Panc1 (cell line): ENCODE measurements at regions not wholly inside any gene's neighbourhood (a gene's known extent, or its start where the extent isn't known, plus 50 kb on each side); places are given as distances from the start of the nearest gene placed in this dataset.

Experiments
- ATAC-seq: fragments of 200-7000 bp; cut with Tn5 transposase; 2 replicates; pipeline ENCODE4 v1.9.1; 2020; ENCODE audit warnings: mild to moderate bottlenecking, moderate library complexity
- BruUV-seq: library from RNA; stranded (reverse); fragments of 400-500 nt; replicated peaks from 2 replicates; lab custom pipeline; 2021; lab: Mats Ljungman, UMichigan
- CTCF ChIA-PET: fragments of 300-600 bp; sonication (Branson Sonifier 250); formaldehyde crosslinking; loops from one replicate; lab custom pipeline; 2022; ENCODE audit warnings: antibody characterized with exemption; lab: Charles Lee
- POLR2A ChIA-PET: fragments of 300-600 bp; sonication (Branson Sonifier 250); formaldehyde crosslinking; loops from one replicate; lab custom pipeline; 2022; ENCODE audit warnings: antibody characterized with exemption; lab: Charles Lee
- DNase-seq: peaks from one replicate; pipeline ENCODE4 v3.0.0-alpha.2; 2010; ENCODE audit warnings: low read depth, low spot score
- H3K27ac ChIP-seq: 2 replicates; pipeline ENCODE4 v1.5.1; 2011; ENCODE audit warnings: mild to moderate bottlenecking, low read length, inconsistent platforms
- H3K27me3 ChIP-seq: fragments of 200-500 bp; sonication (Bioruptor generic); 2 replicates; pipeline ENCODE4 v1.6.0; 2014; ENCODE audit warnings: low read length, inconsistent platforms; ENCODE audit not compliant: control insufficient read depth, insufficient read depth
- H3K36me3 ChIP-seq: fragments of 200-500 bp; sonication (Bioruptor generic); 2 replicates; pipeline ENCODE4 v1.5.1; 2014; ENCODE audit warnings: inconsistent platforms, mild to moderate bottlenecking, low read length, moderate library complexity; ENCODE audit not compliant: control insufficient read depth, insufficient read depth
- H3K4me1 ChIP-seq: 2 replicates; pipeline ENCODE4 v1.5.1; 2011; ENCODE audit warnings: inconsistent platforms, mild to moderate bottlenecking, low read length, moderate library complexity; ENCODE audit not compliant: control insufficient read depth, insufficient read depth
- H3K4me3 ChIP-seq, 2 experiments: 2 replicates each; pipeline ENCODE4 v1.5.1; 2011 to 2012; ENCODE audit warnings: low read depth in 2 of 2, low read length in 2 of 2, mild to moderate bottlenecking in 2 of 2, inconsistent platforms in 1 of 2, moderate library complexity in 1 of 2
- H3K9me3 ChIP-seq: fragments of 200-500 bp; sonication (Bioruptor generic); 2 replicates; pipeline ENCODE4 v1.5.1; 2014; ENCODE audit warnings: low read depth, mild to moderate bottlenecking, inconsistent platforms, low read length, moderate library complexity; ENCODE audit not compliant: control insufficient read depth, insufficient read depth
- POLR2AphosphoS5 ChIP-seq: IDR thresholded peaks from 2 replicates; pipeline ENCODE4 v1.6.1; 2012; ENCODE audit warnings: mild to moderate bottlenecking, low read depth, low read length, moderate library complexity
- SIN3A ChIP-seq: IDR thresholded peaks from 2 replicates; pipeline ENCODE4 v1.6.1; 2012; ENCODE audit warnings: low read depth, mild to moderate bottlenecking, low read length, moderate library complexity, borderline replicate concordance; ENCODE audit not compliant: insufficient read depth
- TCF7L2 ChIP-seq: IDR thresholded peaks from 2 replicates; pipeline ENCODE4 v1.6.1; 2011; ENCODE audit warnings: mild to moderate bottlenecking, low read depth, low read length, inconsistent platforms
- in situ Hi-C: cut with HindIII; loops from 2 replicates; pipeline ENCODE4 v1.10.0; 2016; ENCODE audit warnings: low sequenced_read_pairs, low pct_unique_long_range_greater_than_20kb
- intact Hi-C: fragments of 100-400 bp; cut with micrococcal nuclease; formaldehyde crosslinking; loops from one replicate; pipeline ENCODE4 v1.10.0; 2022; ENCODE audit not compliant: unreplicated experiment
- TF ChIP-seq, protein P1 (sequence below), 2 experiments: IDR thresholded peaks; 2 replicates each; pipeline ENCODE4 v1.6.1; 2011 to 2012; ENCODE audit warnings: low read depth in 2 of 2, control low read depth in 1 of 2, low read length in 1 of 2, mild to moderate bottlenecking in 1 of 2, moderate library complexity in 1 of 2; ENCODE audit not compliant: insufficient read depth in 1 of 2
- TF ChIP-seq, protein P2 (sequence below): fragments of 450-650 bp; IDR thresholded peaks from 2 replicates; pipeline ENCODE4 v1.5.1; 2017; ENCODE audit warnings: mild to moderate bottlenecking

DNA sequence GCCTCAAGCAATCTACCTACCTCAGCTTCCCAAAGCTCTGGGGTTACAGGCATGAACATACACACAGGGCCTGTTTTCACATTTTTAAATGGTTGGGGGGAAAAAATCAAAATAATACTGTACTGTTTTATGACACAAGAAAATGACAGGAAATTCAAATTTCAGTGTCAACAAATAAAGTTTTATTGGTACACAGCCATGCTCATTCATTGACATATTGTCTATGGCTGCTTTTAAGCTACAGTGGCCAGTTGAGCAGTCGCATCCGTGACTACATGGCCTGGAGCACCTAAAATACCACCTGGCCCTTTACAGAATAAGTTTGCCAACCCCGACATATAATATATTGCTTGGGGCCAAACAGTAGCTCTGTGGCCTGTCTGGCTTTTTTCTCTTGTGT lies 56.4 kb upstream of the GGTA1 start:
- in situ Hi-C loops (no loop called here), intact Hi-C loops (loop anchor here (10.0 kb wide), 1 partner anchor 69 kb away; no protein-coding TSS in a partner anchor)
- DNase-seq (no peak), ATAC-seq (no peak)
- H3K4me3 ChIP-seq, result no peak overlapping the region
- no peak for TF ChIP-seq TCF7L2
- H3K27ac ChIP-seq, result no peak overlapping the region
- H3K4me1 ChIP-seq, result no peaks in the 10 kb centered on the region; the same call in 1 of the 2 replicates
- H3K9me3 ChIP-seq, result no peaks in the 10 kb centered on the region
- ChIA-PET POLR2A (no interaction called here), CTCF (interaction anchor here (0.6 kb wide), 1 partner anchor 108 kb away, joined by 12 read pairs; no protein-coding TSS in a partner anchor)
- H3K36me3 ChIP-seq, result no peaks in the 10 kb centered on the region
- no TSS peak for BruUV-seq
- H3K27me3 ChIP-seq, result no peaks in the 10 kb centered on the region

DNA sequence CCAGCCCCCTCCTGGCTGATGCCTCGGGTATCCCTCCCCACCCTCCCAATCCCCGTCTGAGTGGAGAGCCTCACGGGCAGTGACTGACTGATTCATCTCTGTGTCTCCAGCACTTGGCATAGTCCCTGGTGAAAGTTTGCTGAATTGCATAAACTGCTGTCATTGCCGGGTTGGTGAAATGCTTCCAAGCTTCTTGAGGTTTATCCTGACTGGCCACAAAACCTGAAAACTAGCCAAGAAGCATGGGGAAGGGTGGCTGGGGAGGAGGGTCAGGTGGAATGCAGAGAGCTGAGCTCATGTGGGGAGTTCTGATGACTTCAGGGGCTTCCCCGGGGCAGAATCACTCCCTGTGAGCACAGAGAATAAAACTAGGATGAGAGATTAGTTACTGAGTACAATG lies 56.9 kb upstream of the GGTA1 start:
- TF ChIP-seq SIN3A (no peak), TCF7L2 (no peak), POLR2AphosphoS5 (no peak)
- TF ChIP-seq, protein P1, sequence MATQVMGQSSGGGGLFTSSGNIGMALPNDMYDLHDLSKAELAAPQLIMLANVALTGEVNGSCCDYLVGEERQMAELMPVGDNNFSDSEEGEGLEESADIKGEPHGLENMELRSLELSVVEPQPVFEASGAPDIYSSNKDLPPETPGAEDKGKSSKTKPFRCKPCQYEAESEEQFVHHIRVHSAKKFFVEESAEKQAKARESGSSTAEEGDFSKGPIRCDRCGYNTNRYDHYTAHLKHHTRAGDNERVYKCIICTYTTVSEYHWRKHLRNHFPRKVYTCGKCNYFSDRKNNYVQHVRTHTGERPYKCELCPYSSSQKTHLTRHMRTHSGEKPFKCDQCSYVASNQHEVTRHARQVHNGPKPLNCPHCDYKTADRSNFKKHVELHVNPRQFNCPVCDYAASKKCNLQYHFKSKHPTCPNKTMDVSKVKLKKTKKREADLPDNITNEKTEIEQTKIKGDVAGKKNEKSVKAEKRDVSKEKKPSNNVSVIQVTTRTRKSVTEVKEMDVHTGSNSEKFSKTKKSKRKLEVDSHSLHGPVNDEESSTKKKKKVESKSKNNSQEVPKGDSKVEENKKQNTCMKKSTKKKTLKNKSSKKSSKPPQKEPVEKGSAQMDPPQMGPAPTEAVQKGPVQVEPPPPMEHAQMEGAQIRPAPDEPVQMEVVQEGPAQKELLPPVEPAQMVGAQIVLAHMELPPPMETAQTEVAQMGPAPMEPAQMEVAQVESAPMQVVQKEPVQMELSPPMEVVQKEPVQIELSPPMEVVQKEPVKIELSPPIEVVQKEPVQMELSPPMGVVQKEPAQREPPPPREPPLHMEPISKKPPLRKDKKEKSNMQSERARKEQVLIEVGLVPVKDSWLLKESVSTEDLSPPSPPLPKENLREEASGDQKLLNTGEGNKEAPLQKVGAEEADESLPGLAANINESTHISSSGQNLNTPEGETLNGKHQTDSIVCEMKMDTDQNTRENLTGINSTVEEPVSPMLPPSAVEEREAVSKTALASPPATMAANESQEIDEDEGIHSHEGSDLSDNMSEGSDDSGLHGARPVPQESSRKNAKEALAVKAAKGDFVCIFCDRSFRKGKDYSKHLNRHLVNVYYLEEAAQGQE (IDR thresholded peaks at IDR 0.05; ENCODE audit: insufficient read depth in 1 of 2, low read depth in 2 of 2, low read length in 1 of 2), result no peak
- TF ChIP-seq, protein P2, sequence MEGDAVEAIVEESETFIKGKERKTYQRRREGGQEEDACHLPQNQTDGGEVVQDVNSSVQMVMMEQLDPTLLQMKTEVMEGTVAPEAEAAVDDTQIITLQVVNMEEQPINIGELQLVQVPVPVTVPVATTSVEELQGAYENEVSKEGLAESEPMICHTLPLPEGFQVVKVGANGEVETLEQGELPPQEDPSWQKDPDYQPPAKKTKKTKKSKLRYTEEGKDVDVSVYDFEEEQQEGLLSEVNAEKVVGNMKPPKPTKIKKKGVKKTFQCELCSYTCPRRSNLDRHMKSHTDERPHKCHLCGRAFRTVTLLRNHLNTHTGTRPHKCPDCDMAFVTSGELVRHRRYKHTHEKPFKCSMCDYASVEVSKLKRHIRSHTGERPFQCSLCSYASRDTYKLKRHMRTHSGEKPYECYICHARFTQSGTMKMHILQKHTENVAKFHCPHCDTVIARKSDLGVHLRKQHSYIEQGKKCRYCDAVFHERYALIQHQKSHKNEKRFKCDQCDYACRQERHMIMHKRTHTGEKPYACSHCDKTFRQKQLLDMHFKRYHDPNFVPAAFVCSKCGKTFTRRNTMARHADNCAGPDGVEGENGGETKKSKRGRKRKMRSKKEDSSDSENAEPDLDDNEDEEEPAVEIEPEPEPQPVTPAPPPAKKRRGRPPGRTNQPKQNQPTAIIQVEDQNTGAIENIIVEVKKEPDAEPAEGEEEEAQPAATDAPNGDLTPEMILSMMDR, result no peak
- H3K9me3 ChIP-seq, result no peaks in the 10 kb centered on the region
- DNase-seq (no peak), ATAC-seq (no peak)
- no peak overlapping the region for H3K27ac ChIP-seq
- in situ Hi-C loops (no loop called here), intact Hi-C loops (loop anchor here (10.0 kb wide), 1 partner anchor 68 kb away; no protein-coding TSS in a partner anchor)
- no peak overlapping the region for H3K4me3 ChIP-seq
- no TSS peak for BruUV-seq
- H3K36me3 ChIP-seq, result no peaks in the 10 kb centered on the region
- CTCF ChIA-PET, result interaction anchor here (0.6 kb wide), 1 partner anchor 33 kb away, joined by 10 read pairs; no protein-coding TSS in a partner anchor
- POLR2A ChIA-PET, result interaction anchor here (0.6 kb wide), 1 partner anchor 21 kb away, joined by 10 read pairs; no protein-coding TSS in a partner anchor
- H3K4me1 ChIP-seq, result no peaks in the 10 kb centered on the region; the same call in 1 of the 2 replicates
- no peaks in the 10 kb centered on the region for H3K27me3 ChIP-seq
